ENCODE measurements at regions not wholly inside any gene's neighbourhood (a gene's known extent, or its start where the extent isn't known, plus 50 kb on each side); places are given as distances from the start of the nearest gene placed in this dataset.

GRCh38 chr22:49024775-49025440 lies 802.8 kb downstream of the BRD1 start:
- no peak for DNase-seq

- DNase-seq = no peak
Observed at GRCh38 chr22:49023879-49024774, 803.5 kb downstream of the BRD1 start.

- DNase-seq = no peak
Observed at GRCh38 chr22:49023161-49023878, 804.4 kb downstream of the BRD1 start.

GRCh38 chr22:49022816-49023160 lies 804.9 kb downstream of the BRD1 start:
- DNase-seq = no peak

- DNase-seq = no peak
Observed at GRCh38 chr22:49021926-49022815, 805.5 kb downstream of the BRD1 start.

- no peak for DNase-seq
Observed at GRCh38 chr22:49021131-49021925, 806.3 kb downstream of the BRD1 start.

- DNase-seq = no peak
Observed at GRCh38 chr22:49019737-49020713, 807.6 kb downstream of the BRD1 start.

- no peak for DNase-seq
Observed at GRCh38 chr22:49018601-49019000, 809.1 kb downstream of the BRD1 start.

GRCh38 chr22:49017482-49018329 lies 810.0 kb downstream of the BRD1 start:
- DNase-seq = no peak

- no peak for DNase-seq
Observed at GRCh38 chr22:49016909-49017481, 810.7 kb downstream of the BRD1 start.

GRCh38 chr22:49015993-49016908 lies 811.4 kb downstream of the BRD1 start:
- DNase-seq = no peak

GRCh38 chr22:49015459-49015858 lies 812.2 kb downstream of the BRD1 start:
- no peak for DNase-seq

- DNase-seq = no peak
Observed at GRCh38 chr22:49014227-49015201, 813.2 kb downstream of the BRD1 start.

GRCh38 chr22:49013707-49014106 lies 814.0 kb downstream of the BRD1 start:
- no peak for DNase-seq

- no peak for DNase-seq
Observed at GRCh38 chr22:49012712-49013395, 814.8 kb downstream of the BRD1 start.
